GM21786 (cell line): ENCODE measurements at regions not wholly inside any gene's neighbourhood (a gene's known extent, or its start where the extent isn't known, plus 50 kb on each side); places are given as distances from the start of the nearest gene placed in this dataset.

Experiments used
- ATAC-seq: cut with Tn5 transposase; IDR thresholded peaks from one replicate; pipeline ENCODE4 v1.9.1; 2021; ENCODE audit not compliant: unreplicated experiment

DNA sequence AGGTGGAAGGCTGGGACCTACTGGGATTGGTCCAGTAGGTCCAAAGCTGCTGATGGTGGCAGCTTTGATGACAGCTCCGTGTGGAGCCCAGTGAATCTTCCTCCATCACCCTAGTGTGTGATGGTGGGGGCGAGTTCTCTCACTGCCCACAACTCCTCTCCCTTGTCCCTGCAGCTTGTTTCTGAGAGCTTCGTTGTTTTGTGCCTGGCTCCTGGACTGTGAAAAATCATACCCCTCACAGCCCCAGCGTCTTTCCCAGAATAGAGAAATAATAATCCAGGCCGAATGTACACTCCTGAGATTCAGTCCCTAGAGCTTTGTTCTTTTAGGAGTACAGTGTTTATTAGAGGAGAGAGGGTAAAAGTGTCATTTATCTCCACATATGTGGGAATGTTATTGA is 372.2 kb downstream of the ENC1 start:
- no peak for ATAC-seq

DNA sequence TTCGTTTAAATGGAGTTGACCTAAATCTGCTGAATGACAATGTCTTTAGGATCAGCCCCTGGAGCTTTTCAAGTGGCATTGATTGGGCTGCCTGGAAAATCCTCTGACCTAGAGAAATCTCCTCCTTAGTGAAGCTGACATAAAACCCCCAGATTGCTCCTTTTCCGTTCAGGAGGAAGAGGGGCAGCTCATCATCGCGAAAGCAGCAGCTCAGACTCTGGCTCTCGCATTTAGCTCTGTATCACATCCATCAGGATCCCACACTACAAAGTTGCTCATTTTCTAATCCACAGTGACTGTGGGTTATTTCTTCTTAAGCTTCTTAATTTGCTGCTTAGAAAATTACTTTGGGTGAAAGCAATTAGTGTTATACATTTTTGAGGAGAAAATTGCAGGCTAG is 373.7 kb downstream of the ENC1 start:
- ATAC-seq: no peak

DNA sequence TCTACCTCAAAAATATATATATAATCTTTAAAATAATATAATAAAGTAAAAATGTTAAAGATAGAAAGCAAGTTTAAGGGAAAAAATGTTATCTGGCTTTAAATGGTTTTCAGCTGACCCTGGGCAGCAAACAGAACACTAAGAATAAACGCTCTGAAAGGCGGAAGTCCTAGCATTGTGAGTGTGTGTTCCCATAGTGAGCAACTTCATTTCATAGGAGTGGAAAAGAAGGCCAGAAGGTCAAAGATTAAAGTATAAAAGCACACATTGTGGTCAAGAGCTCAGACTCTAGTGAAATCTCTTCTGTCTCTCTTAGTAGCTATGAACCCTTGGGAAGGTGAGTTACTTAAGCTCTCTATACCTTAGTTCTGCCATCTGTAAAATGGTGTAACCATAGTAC is 374.4 kb downstream of the ENC1 start:
- ATAC-seq: no peak

DNA sequence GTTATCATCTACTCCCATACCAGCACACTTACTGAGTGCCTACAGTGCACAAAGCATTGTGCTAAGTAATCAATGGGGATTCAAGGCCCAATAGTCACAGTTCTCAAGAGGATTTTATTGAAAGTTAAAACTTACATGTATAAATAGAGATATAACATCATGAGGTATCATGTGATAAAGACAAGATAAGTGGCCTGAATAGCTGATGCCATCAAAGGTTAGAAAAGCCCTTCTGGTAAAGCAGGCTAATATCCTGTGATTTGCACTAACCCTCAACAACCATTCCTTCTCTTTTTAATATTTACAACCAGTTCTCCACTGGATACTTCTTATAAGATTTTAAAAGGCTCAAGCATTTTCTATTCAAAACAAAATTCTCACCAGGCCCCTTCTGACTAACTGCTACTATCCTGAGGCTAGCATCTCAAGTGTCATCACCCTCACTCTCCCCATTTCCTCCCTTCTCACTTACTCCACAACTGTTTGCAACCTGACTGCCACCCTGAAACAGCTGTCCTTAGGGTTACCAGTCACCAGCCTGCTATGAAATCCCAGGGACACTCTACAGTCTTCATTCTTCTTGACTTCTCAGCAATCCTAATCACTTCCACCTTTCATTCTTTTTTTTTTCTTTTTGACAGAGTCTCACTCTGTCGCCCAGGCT is 377.9 kb downstream of the ENC1 start:
- no peak for ATAC-seq

DNA sequence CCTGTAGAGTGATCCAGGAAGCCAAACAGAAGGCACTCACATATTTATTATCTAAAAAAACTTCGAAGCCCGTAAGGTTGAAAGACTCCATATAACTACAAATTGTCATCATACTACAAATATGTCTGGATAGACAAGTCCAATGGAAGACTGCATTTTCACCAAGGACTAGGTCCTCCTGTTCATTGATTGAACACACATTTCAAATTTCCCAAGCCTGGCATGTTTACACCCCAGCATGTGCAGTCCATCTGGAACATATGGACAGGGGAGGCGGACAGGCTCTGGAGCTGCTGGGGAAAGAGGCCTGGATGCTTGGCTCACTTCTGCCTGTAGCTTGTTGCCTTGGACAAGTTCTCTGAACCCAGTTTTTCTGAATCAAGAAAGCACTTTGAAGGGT is 378.7 kb downstream of the ENC1 start:
- ATAC-seq: no peak

DNA sequence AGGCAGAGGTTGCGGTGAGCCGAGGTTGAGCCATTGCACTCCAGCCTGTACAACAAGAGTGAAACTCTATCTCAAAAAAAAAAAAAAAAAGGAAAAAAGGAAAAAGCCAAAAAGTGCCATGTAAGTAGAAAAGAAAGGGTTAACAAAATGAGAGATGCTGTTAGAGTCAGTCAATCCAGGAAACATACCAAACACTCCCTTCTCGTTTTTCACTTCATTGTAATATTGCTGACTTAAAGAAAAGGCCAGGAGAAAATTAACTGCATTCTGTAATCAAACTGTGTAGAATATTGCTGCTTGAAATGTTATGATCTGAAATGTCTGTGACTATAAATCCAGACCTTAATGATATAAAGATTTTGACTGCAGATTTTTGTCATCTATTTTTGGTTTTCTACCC is 379.1 kb downstream of the ENC1 start:
- no peak for ATAC-seq

DNA sequence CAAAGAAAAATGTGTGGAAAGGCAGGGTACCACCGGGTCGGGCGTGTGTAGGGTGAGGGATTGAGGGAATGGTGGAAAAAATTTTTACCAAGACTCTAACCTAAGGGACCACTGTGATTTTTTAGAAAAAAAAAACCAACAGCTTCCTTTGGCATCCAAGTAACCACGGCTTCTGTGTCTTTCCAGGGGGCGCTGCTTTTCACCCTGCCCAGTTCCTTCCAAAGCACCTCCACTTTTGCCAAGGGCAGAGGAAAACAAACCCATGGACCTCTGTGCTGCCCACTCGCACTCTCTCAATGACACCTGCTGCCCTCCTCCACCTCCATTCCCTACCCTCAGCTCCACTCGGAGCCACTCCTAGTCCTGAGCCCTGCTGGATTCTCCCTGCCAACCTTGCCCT is 381.0 kb downstream of the ENC1 start:
- no peak for ATAC-seq

DNA sequence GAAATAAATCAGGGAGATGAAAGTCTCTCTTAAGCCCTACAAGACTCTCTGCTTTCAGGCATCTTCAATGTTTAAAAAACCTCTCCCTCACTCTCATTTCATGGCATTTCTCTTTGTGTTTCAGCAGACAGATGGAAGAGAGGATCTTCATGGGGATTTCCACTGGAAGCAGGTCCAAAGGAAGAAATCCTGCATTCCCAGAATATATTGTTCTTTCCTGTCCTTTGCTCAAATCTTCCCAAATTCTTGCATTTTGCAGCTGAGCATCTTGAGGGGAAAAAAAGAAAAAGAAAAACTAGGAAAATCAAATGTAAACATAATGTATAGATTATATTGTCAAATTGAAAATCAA is 382.2 kb downstream of the ENC1 start:
- ATAC-seq: no peak

DNA sequence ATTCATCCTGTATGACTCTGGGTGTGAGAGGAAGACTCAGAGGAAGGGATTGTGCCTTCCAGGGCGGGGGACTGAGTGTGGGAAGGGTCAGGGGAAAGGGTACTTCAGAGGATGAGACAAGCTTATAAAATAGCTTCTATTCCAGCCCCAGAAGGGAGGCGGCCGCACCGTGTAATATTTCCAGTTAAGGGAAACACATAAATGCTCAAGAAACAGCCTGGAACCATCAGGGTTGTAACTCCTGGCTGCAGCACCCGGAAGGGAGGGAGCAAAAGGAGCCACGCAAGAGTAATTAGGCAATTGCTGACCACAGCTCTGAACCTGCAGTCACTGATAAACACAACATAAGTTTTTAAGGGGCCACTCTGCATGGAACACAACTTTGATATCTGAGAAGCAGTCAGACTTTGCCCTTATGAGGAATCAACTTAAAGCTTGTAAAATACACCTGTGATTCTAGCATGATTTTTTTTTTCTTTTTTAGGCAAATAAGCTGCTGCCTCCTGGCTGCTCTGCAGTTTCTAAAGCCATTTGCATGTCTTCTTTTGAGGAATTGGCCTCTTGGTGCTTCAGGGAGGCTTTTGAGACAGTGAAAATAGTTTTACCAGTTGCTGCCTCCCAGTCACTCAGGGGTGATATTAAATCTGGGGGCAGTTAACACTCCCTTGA is 382.7 kb downstream of the ENC1 start:
- ATAC-seq: no peak

DNA sequence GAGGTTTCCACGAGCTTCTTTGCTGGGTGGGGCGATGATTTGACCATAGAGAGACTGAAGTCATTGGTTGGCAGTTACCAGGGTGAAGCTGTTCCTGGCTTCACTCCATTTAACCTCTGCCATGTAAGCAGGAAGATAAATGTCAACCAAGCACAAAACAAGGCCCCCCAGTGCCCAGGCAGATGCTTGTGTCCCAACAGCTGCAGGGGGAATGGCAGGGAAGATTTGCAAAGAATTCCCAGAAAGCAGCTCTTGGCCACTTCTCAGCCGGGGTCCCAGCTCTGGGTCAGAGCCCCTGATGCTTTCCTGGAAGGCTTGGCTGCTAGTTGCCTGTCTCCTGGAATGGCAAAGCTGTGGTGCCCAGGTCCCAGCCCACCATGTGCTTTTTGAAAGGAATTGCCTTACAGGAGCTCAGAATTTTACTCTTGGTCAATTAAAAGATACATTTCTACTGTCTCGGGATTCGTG is 383.4 kb downstream of the ENC1 start:
- ATAC-seq: no peak

DNA sequence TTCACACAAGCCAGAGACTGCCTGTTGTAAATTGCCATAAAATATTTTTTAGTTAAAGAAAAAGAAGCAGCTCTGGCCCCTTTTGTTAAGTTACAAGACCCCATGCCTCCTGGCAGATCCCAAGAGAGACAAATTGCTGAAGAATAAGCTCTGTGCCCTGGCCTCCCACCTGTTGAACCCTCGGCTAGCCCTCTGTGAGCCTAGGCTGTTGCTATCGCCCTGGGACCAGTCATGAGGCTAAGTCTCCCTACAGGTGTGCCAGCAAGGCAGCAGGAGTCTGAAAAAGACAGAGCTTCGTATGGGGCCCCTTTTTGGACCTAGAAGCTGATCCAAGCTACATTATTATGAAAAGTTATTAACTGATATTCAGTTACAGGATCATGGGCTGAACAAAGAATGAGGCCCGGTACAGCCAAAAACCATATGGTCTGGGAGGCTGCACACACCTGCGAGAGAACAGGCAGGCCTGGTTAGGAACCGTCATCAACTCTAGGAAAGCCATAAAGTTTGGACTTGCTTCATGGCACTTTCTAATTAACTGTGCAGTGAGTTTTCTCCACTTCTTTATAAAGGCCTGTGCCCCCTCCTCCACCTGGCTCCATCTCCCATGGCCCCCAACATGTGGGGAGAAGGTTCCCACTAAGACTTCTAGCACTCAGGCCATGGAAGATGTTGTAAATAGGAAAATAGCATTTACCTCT is 384.7 kb downstream of the ENC1 start:
- ATAC-seq: no peak

DNA sequence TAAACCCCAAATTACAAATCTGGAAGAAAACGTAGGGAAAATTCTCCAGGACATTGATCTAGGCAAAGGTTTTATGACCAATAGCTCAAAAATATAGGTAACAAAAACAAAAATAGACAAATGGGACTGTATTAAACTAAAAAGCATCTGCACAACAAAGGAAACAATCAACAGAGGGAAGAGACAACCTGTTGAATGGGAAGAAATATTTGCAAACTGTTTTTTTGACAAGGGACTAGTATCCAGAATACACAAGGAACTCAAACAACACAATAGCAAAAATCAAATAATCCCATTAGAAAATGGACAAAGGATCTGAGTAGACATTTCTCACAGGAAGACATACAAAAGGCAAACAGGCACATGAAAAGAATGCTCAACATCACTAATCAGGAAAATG is 386.3 kb downstream of the ENC1 start:
- ATAC-seq: no peak

DNA sequence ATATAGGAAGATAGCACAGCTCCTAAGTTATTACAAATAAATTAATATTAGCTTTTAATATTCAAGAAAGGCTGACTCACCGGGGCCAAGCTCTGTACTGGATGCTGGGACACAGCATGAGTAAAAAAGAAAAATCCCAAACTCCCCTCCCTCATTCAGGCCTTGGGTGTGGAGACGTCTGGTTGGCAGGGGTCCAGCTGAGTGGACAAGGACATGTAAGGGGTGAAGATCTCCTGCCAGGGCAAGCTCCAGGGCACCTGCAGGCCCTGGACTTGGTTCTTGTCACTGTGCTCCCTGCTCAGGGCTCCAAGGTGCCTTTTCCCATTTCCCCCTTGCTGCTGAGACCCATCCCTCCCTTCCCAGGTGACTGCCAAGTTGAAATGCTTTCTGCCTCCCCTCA is 388.5 kb downstream of the ENC1 start:
- no peak for ATAC-seq

DNA sequence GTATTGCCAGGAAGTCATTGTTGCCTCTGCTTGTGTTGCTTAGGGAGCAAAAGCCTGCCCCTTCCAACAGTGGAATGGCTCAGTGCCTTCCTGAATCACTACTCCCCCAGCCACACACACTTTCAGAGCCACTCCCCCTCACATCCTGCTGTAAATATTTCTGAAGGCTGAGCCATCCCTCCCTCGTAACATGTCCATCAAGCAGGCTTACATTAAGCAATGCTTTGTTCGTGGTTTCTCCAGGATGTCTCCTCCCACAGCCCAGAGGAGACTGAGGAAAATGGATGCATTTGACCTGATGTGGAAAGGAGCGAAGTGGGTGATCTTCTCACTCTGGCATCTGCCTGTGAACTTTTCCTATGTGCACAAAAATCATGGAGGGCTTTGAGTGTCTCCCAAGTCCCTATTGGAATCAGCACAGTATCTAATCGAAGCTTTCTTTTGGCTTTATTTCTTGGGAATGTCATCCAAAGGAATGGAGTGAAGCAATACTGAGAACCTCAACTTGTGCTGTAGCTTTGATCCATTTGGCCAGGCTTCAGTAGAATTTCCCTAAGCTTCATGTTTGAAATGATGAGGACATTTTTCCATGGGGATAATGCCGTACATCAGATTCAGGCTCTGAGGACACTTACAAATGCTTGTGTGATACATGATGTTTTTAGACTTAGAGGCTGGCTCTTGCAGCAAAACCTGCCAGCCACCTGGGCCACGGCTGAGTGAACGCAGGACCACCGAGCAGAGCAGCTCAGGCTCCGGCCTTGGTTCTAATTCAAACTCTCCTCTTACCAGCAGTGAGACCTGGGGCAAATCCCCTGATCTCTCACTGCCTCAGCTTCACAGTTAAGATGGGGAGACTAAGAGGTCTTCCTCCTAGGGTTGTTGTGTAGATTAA is 389.1 kb downstream of the ENC1 start:
- ATAC-seq: no peak

DNA sequence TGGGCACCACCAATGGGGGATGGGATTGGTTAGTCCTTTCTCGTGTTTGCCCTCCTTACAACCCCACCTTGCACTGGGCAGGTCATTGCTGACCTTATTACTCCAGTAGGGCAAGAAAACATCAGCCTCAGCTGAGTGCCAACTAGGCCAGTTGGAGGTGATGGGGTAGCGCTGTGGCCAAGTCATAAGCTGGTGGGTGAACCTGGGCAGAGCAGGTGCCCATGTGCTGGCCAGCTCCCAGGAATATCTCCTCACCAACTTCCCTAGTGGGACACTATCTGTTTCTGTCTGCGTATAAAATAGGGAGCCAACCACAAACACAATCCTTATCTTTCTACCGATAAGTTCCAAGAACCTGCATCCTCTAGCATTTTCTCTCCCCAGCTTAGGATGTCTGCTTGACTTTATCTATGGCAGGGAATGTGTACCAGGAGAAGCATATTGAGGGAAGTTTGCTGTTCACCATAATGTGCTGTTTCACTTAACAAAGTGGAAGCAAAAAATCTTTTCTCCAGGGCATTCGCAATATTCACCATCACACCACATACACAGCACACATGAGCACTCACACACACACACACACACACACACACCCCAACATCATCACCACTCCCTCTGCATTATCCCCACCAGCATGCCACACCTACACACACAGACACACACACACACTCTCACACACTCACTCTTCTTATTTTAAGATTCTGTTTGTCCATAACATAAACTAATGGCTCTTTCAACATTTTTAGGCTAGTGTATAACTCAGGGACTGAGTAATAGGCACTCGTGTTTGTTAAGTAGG is 390.0 kb downstream of the ENC1 start:
- no peak for ATAC-seq

DNA sequence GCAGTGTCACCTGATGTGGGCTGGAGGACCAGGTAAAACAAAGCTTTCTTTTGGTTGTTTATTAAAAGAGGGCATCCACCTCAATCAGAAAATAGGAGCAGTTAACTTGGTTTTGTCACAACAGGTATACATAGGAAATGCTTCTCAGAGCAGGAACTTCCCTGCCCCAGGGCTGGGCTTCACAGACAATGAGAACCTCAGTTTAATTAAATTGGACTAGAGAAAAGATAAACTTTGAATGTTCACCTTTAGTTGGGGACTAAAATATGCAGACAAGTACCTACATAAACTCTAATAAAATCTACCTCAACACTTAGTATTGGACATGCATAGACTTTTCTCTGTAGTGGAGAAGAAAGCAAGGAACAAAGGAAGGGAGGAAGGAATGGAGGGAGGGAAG is 392.0 kb downstream of the ENC1 start:
- no peak for ATAC-seq

DNA sequence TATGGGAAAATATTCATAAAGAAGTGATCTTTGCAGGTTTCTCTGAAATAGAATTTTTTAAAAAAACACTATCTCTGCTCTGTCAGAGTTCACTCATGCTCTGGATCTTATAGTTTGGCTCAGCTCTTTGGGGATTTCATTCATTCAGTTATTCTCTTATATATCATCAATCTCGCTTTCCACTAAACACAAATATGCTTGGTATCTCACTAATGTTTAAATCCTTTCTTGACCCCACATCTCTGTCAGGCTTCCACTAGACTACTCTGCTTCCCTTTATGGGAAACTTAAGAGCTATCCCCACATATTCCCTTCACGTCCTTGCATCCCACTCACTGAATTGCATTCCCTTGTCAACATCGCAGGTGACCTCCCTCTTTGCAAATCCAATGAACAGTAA is 396.1 kb downstream of the ENC1 start:
- no peak for ATAC-seq

DNA sequence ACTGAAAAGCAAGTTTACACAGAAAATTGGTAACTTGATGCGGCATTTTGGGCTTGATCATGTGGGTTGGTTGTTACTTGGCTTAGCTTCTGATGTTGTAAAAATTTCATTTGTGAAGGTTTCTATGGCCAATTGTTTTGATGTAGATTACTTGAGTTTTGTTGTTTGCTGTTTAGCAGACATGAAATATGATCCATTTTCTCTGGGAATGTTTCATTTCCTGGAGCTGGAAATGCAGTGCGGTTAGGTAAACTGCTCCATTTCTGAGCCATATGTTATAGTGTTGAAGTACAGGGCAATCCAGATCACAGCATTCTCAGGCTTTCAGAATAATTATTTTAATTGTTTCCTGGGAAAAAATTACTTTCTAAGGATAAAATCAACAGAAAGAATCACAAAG is 396.9 kb downstream of the ENC1 start:
- no peak for ATAC-seq

DNA sequence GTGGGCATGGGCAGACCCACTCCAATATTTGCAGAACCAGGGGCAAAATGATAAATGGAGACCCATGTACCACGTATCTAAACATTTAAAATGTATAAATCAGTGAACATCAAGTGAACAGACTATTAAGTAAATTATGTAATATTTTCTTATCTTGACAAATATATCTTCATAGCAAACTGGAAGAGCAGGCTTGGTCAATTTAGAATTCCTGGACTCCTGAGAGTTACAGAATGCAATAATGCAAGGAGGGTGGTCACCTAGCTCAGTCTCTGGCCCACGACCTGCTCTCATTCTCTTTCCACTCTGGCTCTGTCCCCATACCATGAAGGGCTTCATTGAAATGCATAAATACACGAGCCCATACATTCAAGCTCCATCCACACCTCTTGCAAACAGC is 398.0 kb downstream of the ENC1 start:
- no peak for ATAC-seq

DNA sequence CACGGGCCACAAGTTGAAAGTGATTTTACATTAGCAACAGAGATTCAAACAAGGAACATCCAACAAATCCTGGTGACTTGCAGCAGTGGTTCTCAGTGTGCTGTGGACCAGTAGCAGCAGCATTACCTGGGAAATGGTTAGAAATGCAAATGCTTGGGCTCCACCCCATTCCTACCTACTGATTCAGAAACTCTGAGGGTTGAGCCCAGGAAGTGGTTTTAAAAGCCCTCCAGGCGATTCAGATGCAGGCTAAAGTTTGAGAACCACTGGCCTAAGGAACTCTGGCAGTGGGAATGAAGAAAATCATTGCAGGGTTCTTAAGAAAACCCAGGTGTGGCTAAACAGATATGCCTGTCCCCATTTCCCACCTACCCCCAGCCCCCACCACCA is 398.8 kb downstream of the ENC1 start:
- ATAC-seq: no peak
